Sigmoid colon (tissue), 6 donors: ENCODE measurements at regions not wholly inside any gene's neighbourhood (a gene's known extent, or its start where the extent isn't known, plus 50 kb on each side); places are given as distances from the start of the nearest gene placed in this dataset.
"Not testable (repeated sequence)": the region's sequence is repeated elsewhere in the genome, so short reads cannot be mapped to it uniquely, and the experiment has no call there.

Source experiments
- DNase-seq: peaks from one replicate; pipeline ENCODE4 v3.0.0-alpha.2; 2019
- H3K27ac ChIP-seq, 4 donors: fragments of 200-600 bp; sonication (generic); one replicate each; pipeline ENCODE4 v1.5.1; 2016 to 2019; ENCODE audit warnings: mild to moderate bottlenecking in 1 of 4
- H3K27me3 ChIP-seq, 3 donors: fragments of 200-600 bp; sonication (generic); one replicate each; pipeline ENCODE4 v1.5.1; 2019; ENCODE audit warnings: mild to moderate bottlenecking in 1 of 3
- H3K36me3 ChIP-seq, 4 donors: fragments of 200-600 bp; sonication (generic); one replicate each; pipeline ENCODE4 v1.5.1; 2016 to 2019
- H3K4me1 ChIP-seq, 4 donors: fragments of 200-600 bp; sonication (generic); one replicate each; pipeline ENCODE4 v1.5.1; 2017 to 2019
- H3K4me3 ChIP-seq, 4 donors: fragments of 200-600 bp; sonication (generic); one replicate each; pipeline ENCODE4 v1.5.1; 2017 to 2019; ENCODE audit warnings: mild to moderate bottlenecking in 2 of 4, moderate library complexity in 1 of 4
- H3K9me3 ChIP-seq, 4 donors: fragments of 200-600 bp in 3 of 4; sonication (generic) in 3 of 4; one replicate each; pipeline versions ENCODE4 v1.5.1 to v1.6.1; 2013 to 2019
- CTCF ChIP-seq, 4 experiments: fragments of 450-650 bp in 3 of 4; fragments of 200-600 bp in 1 of 4; IDR thresholded peaks; one replicate each; pipeline ENCODE4 v1.5.1; 2016 to 2019; ENCODE audit warnings: antibody characterized with exemption in 4 of 4, mild to moderate bottlenecking in 3 of 4, moderate library complexity in 2 of 4
- EP300 ChIP-seq, 4 donors: sonication (generic); formaldehyde crosslinking; IDR thresholded peaks; one replicate each; pipeline ENCODE4 v1.6.1; 2017; ENCODE audit warnings: antibody characterized with exemption in 4 of 4
- POLR2A ChIP-seq, 2 donors: fragments of 450-650 bp; IDR thresholded peaks; one replicate each; pipeline ENCODE4 v1.6.1; 2016; ENCODE audit warnings: antibody characterized with exemption in 2 of 2, mild to moderate bottlenecking in 2 of 2, moderate library complexity in 2 of 2
- POLR2AphosphoS5 ChIP-seq, 4 donors: sonication (generic); formaldehyde crosslinking; IDR thresholded peaks; one replicate each; pipeline ENCODE4 v1.6.1; 2017; ENCODE audit warnings: antibody characterized with exemption in 4 of 4
- WGBS, 2 donors: extraction: QIAGEN DNeasy Blood & Tissue Kit; methylation state at CpG; one replicate each; pipeline ENCODE4 v1.1.7; 2013; 5-methylcytosine and 5-hydroxymethylcytosine counted together
- intact Hi-C: fragments of 100-400 bp; cut with DNase I; formaldehyde crosslinking; loops from one replicate; pipeline ENCODE4 v1.15.1; 2023
- donor health status: healthy with polysubstance abuse.
- donor health status: healthy.

GRCh38 chr4:38330936-38331335, 333.1 kb upstream of the KLF3 start:
- TF ChIP-seq POLR2AphosphoS5 (IDR thresholded peaks at IDR 0.05) = no peak
- no peak for TF ChIP-seq EP300 (IDR thresholded peaks at IDR 0.05)
- no peak for TF ChIP-seq POLR2A (IDR thresholded peaks at IDR 0.05)
- TF ChIP-seq CTCF (IDR thresholded peaks at IDR 0.05) = no peak
- WGBS, 2 donors = 52 to 80% methylated on average over 7 of the region's 7 CpGs
- DNase-seq = no peak

DNA sequence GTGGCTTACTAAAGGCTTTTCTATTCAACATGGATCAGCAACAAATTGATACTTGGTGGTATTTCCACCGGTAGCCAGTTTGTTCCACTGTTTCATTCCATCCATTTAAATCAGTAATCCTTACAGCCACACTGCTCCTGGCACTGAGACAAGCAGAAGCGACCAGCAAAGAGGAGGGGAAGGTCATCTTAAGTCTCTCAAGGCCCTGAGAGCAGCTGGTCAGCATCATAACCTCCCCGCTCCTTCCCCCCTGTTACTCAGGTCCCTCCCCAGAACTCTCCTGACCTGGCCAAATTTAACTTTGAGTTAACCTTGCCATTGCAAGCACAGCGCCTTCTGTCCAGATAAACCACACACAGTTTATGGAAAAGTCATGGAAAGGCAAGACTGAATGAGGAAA, 331.3 kb upstream of the KLF3 start:
- Histone ChIP-seq H3K4me1 (peaks cover 0 to 8% (median 6%) of the 10 kb centered on the region in 4 donors), H3K4me3 (no peak overlapping the region), H3K27ac (no peak overlapping the region), H3K36me3 (no peaks in the 10 kb centered on the region), H3K27me3 (no peaks in the 10 kb centered on the region), H3K9me3 (no peaks in the 10 kb centered on the region)
- DNase-seq = no peak
- intact Hi-C loops = no loop called here
- TF ChIP-seq EP300 (IDR thresholded peaks at IDR 0.05) (no peak), POLR2AphosphoS5 (IDR thresholded peaks at IDR 0.05) (no peak), POLR2A (IDR thresholded peaks at IDR 0.05) (no peak), CTCF (IDR thresholded peaks at IDR 0.05) (no peak)
- 82 to 86% methylated on average over 4 of the region's 4 CpGs for WGBS, 2 donors

More at GRCh38 chr4:38330936-38331335, 333.1 kb upstream of the KLF3 start:
- Histone ChIP-seq H3K27ac (no peak overlapping the region), H3K4me1 (peaks cover 0 to 8% (median 6%) of the 10 kb centered on the region in 4 donors), H3K4me3 (no peak overlapping the region), H3K27me3 (no peaks in the 10 kb centered on the region), H3K9me3 (no peaks in the 10 kb centered on the region), H3K36me3 (no peaks in the 10 kb centered on the region)
- intact Hi-C loops = no loop called here

- Histone ChIP-seq H3K4me3 (no peak overlapping the region), H3K27me3 (no peaks in the 10 kb centered on the region), H3K36me3 (no peaks in the 10 kb centered on the region), H3K9me3 (no peaks in the 10 kb centered on the region), H3K4me1 (peaks cover 0 to 8% (median 6%) of the 10 kb centered on the region in 4 donors), H3K27ac (no peak overlapping the region)
- 85 to 92% methylated on average over 2 of the region's 2 CpGs for WGBS, 2 donors
- intact Hi-C loops = no loop called here
- TF ChIP-seq POLR2AphosphoS5 (IDR thresholded peaks at IDR 0.05) (no peak), POLR2A (IDR thresholded peaks at IDR 0.05) (no peak), EP300 (IDR thresholded peaks at IDR 0.05) (no peak), CTCF (IDR thresholded peaks at IDR 0.05) (no peak)
- no peak for DNase-seq
Observed at GRCh38 chr4:38333219-38333618, 330.8 kb upstream of the KLF3 start.

DNA sequence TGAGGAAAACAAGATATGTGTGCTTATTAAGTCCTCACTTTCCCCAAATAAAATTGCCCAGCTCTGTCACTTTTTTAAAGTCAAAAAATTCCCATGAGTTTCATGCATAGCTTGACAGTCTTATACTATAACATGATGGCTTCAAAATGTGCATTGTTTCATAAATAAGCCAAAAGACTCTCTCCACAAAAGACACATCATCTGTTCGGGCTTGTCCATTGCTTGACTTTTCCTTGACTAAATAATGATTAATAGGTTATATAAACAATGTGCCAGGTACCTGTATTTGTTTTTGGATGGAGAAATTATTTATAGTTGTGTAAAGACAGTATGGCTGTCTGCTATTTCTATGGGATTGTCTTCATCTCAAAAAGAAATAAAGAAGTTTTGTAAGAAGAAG, 329.2 kb upstream of the KLF3 start:
- intact Hi-C loops = no loop called here
- Histone ChIP-seq H3K27ac (no peak overlapping the region), H3K4me1 (no peaks in the 10 kb centered on the region), H3K36me3 (no peaks in the 10 kb centered on the region), H3K27me3 (no peaks in the 10 kb centered on the region), H3K9me3 (peaks cover 0 to 3% (median 1%) of the 10 kb centered on the region in 4 donors), H3K4me3 (no peak overlapping the region)
- WGBS, 2 donors = 82 to 86% methylated on average over 1 of the region's 1 CpG
- no peak for DNase-seq
- TF ChIP-seq POLR2AphosphoS5 (IDR thresholded peaks at IDR 0.05) (no peak), EP300 (IDR thresholded peaks at IDR 0.05) (no peak), POLR2A (IDR thresholded peaks at IDR 0.05) (no peak), CTCF (IDR thresholded peaks at IDR 0.05) (no peak)

DNA sequence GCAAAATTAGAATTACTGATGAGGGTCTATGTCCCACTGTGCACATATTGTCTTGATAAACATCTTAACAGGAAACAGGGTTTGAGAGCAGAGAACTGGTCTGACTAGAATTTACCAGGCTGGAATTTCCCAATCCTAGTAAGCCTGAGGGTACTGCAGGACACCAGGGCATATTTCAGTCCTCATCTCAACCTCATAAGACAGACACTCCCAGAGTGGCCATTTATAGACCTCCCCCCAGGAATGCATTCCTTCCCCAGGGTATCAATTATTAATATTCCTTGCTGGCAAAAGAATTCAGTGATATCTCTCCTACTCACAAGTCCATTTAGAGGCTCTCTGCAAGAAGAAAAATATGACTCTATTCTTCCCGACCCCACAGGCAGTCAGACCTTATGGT, 325.1 kb upstream of the KLF3 start:
- H3K27me3 ChIP-seq, H3K36me3 ChIP-seq, intact Hi-C loops, DNase-seq, H3K4me3 ChIP-seq, H3K4me1 ChIP-seq, H3K9me3 ChIP-seq, H3K27ac ChIP-seq: not testable (repeated sequence)
- 93 to 99% methylated on average over 1 of the region's 1 CpG for WGBS, 2 donors
